ENCODE measurements at regions not wholly inside any gene's neighbourhood (a gene's known extent, or its start where the extent isn't known, plus 50 kb on each side); places are given as distances from the start of the nearest gene placed in this dataset.

DNA sequence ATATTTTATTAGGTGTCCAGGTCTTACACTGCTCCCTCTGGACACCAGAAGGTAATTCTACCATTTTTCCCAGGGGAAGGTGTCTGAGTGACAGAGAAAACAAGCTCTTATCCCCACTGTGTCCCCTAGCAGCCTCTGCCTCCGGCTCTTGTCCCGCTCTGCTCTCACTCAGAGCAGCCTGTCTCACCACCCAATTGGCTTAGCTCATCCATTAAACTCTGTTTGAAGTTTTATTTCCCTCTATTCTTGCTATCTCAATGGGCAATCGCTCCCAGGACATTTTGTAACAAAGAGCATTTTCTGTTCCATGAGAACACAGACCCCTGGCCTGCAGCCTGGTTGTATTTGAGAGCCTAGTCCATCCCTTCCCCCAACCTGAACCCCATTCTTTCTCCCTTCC lies 90.6 kb upstream of the LDAH start:
- DNase-seq: no peak

GRCh38 chr2:20900052-20900636 lies 77.2 kb upstream of the LDAH start:
- DNase-seq: no peak

DNA sequence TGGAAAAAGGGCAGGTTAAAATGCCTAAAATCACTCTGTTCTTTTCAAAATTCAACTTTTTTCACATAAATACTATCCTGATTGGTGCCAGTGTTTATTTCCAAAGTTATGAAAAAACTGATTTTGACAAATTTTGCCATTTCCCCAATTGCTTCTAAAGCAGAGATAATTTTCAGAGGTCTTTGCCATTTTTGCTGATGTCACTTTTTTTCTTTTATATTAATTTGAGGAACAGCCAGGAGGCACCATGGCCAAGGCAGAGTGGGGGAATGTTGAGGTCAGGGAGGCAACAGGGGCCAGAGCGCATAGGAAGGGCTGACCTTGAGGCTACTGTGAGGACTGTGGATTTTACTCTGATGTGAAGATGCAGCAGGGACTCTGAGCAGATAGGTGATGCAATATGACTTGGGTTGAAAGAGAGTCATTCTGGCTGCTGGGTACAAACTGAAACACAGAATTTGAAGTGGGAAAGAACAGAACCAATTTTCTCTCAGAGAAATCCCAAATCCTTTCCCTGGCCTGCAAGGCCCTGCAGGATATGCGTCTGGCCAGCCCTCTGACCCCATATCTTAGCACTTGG lies 75.1 kb upstream of the LDAH start:
- DNase-seq: no peak

DNA sequence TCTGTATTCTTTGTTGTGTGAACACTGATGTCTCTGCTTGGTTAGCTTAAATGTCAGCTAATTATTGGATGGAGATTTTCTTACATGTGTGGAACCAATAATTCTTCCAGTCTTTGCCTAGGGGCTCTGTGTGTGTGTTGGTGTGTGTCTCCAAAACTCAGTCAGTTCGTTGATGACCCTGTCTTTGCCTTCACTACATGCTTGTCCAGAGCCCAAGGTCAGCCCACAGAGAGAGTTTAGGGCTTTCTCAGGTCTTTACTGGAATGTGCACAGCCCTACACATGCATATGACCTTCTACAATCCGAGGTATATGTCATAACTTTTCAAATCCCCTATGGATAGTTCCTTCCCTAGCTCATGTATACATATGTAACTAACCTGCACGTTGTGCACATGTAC lies 74.1 kb upstream of the LDAH start:
- DNase-seq: no peak

DNA sequence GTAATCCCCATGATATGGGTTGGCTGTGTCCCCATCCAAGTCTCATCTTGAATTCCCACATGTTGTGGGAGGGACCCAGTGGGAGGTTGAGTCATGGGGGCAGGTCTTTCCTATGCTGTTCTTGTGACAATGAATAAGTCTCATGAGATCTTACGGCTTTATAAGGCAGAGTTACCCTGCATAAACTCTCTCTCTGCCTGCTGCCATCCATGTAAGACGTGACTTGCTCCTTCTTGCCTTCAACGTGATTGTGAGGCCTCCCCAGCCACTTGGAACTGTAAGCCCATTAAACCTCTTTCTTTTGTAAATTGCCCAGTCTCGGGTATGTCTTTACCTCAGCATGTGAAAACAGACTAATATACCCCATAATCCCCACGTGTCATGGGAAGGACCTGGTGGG lies 61.9 kb upstream of the LDAH start:
- no peak for DNase-seq

GRCh38 chr2:20882466-20883170 lies 59.7 kb upstream of the LDAH start:
- DNase-seq: no peak

DNA sequence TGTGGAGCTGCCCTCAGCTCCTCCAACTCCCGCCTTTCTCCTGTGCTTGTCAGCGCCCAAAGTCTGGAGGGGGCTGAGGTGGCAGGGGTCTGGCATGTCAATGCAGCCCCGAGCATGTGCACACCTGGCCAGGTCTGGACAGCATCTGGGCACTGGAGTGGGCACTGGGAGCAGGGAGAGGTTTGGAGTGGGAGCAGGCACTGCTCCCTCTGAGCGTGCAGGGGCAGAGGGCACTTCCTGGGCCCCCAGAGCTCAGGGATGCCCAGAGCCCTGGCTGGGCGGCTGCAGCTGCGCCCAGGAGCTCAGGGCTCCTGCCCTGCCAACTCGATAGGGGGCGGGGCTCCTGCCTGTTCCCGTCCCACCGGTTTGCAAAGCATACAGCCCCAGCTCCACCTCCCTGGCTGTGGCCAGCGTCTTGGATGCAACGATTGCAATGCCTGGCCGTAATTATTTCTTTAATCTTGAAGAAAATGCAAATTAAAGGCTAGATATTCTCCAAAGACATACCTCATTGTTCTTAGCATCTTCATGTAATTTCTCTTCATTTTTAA lies 57.4 kb upstream of the LDAH start:
- DNase-seq: no peak

DNA sequence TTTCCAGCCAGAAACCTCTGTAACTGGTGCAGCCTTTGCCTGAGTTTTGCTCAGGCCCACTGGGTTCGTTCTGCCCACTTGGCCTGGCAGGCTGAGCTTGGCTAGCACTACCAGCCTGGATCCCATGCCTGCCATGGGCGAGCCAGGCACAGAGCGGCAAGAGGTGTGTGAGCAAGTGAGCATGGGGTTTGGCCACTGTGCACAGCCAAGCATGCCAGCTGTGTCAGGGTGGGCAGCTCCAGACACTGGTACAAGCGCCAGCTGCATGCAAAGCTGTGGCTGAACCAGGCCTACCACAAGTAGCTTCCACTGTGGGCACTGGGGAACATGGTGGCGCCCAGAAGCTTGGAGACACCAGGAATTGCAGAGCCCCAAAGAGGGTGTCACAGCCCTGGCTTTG lies 56.3 kb upstream of the LDAH start:
- no peak for DNase-seq

GRCh38 chr2:20877960-20878359 lies 55.1 kb upstream of the LDAH start:
- DNase-seq: no peak
